Activated CD8-positive, alpha-beta memory T cell treated with anti-CD3 and anti-CD28 coated beads for 24 hours (primary cell): ENCODE measurements at regions not wholly inside any gene's neighbourhood (a gene's known extent, or its start where the extent isn't known, plus 50 kb on each side); places are given as distances from the start of the nearest gene placed in this dataset.

Source experiments
- DNase-seq: peaks from one replicate; pipeline ENCODE4 v3.0.0-alpha.2; 2020

- DNase-seq = no peak
These were observed 156.8 kb upstream of the LYZL1 start for GRCh38 chr10:29131952-29132547.

DNA sequence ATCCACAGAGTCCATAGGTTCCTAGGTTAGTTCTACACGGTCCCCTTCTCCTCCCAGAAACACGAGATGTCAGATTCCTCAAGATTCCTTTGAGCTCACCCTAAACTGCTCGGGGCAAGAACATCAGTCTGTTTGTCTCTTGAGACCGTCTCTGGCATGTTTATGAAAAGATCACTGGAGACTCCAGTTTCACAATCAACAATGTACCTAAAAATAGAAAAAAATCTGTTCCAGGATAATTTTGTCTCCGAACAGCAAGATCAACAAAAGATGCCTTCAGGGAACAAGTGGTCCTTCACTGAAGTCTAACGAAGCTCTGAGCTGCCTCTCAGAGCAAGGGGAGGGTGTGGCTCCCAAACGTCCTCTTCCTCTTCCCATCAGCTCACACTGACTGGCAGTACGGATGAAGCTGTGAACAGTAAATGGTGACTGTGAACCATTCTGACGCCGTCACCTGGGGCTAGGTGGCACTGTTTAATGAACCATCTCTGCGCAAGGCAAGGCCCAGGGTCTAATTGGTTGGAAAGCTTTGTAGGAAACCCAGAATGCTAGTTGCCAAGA lies 156.2 kb upstream of the LYZL1 start:
- DNase-seq = no peak

- no peak for DNase-seq
These were observed 153.5 kb upstream of the LYZL1 start for GRCh38 chr10:29135337-29135736.

DNA sequence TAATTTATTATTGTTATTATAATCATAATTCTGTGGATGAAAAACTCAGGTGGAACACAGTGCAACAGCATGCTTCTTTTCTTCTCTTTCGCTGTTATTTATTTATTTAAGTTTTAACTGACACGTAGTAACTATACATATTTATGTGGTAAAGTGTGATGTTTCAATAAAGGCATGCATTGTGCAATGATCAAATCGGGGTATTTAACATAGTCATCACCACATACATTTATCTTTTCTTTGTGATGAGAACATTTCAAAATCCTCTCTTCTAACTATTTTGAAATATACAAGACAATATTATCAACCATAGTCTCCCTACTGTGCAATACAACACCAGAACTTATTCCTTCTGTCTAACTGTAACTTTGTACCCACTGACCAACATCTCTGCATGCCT lies 152.5 kb upstream of the LYZL1 start:
- DNase-seq = no peak

DNA sequence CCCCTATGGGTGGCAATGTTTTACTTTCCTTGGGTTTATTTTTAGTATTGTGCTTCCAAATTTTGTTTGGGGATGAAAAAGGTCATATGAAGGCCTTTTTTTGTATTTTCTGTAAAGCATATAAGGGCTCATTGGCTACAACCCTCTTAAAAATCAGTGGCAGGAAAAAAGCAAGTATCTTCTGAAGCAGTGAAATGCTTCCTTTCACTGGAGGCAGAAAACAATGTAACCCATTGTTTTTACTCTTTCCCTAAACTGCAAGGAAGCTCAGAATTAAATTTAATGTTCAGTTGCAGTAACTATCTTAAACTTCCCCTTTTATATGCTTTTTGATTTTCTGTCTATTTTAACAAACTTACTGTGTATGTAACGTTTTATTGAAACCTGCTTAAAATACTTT lies 148.7 kb upstream of the LYZL1 start:
- no peak for DNase-seq

GRCh38 chr10:29140991-29141390 lies 147.9 kb upstream of the LYZL1 start:
- DNase-seq = no peak

DNA sequence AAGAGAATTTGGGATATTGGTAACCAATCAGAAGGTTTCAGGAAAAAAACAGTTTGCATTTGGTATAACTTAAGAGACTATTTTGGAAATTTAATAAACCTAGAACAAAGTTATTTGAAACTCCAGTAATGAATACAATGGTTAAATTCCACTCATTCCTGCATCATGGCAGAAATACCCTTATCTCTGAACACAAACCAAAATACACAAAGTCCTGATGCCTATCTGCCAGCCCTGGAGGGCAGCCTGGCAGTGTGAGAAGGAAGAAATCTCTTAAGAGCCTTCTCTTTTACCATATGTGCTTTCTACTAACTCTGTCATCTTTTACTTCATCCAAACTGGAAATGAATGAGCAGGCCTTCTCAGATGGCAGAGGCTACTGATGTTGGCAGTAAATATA lies 147.1 kb upstream of the LYZL1 start:
- DNase-seq = no peak

- DNase-seq = no peak
These were observed 146.2 kb upstream of the LYZL1 start for GRCh38 chr10:29142516-29143314.

DNA sequence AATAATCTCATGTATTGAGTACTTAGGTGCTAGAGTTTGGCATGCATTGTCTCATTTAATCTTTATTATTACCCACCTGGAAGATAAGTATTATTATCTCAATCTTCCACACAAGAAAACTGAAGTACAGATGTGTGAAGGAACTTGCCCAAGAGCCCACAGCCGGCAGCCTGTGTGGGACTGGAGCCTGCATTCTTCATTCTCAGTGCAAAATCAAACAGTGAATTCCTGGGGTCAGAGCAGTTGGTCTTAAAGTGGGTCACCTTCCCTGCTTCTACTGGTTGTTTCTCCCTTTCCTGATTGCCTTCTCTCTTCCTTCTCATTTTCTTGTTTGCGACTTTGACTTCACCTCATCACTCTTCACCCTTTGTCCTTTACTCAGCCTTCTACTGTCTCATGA lies 144.7 kb upstream of the LYZL1 start:
- DNase-seq = no peak

DNA sequence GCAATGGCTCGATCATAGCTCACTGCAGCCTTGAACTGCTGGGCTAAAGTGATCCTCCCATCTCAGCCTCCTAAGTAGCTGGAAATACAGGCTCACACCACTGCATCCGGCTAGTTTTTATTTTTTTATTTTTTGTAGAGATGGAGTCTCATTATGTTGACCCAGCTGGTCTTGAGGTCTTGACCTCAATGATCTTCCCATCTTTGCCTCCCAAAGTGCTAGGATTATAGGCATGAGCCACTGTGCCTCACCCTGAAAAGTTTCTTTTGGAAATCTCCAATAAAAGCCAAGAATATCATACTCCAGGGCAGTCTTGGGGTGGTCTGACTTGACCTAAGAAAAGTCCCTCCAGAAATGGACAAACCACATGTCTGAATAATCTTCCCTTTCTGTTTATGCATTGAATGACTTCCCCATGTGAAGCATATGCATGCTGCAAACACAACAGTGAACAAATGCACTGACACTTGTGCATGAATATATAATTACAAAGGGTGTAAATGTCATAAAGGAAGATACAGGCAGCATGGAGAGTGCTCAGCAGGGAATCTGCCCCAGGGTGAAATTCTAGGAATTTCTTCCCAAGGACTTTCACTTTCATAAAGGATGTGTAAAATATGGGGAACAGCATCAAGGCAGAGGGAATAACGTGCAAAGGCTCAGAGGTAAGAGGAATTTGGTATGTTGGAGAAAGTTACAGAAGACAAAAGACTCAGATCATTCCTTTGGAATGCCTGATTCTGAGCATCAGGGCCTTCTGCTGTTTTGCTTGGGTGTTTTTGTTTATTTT lies 142.4 kb upstream of the LYZL1 start:
- DNase-seq = no peak

DNA sequence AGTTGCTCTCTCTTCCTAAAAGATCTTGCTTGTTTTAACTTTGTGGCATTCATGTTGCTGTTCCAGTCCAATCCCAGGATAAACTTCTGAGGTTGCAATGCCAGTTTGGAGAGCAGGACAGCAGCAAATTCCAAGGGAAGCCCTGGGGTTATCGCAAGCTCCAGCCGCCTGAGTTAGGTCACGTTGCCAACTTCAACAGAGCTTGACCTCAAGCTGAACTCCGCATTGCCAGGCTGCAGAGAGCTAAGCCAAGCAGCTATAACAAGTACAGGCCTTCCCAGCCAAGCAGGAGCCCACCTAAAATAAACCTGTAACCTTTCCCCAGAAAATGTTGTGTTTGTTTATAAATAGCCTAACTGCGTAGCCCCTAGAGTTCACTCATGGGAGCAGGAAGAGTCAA lies 138.9 kb upstream of the LYZL1 start:
- no peak for DNase-seq

DNA sequence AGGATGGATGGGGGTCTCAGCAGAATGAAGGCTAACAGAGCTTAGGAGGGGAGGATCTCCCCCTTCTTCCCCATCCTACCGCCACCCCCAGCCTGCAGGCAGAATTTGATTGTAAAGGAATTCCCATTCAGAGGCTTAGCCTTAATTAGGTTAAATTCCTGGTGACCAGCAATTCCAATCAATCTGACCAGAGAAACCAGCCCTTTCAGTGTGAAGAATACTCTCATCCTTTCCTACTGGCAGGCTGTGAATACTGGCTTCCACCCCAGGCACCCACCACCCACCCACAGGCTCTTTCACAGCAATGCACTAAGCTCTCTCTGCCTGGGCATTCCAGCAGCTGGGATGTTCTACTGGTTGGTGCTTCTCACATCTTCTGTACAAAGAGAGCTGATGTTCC lies 137.9 kb upstream of the LYZL1 start:
- DNase-seq = no peak

GRCh38 chr10:29157321-29157720 lies 131.5 kb upstream of the LYZL1 start:
- no peak for DNase-seq

GRCh38 chr10:29158066-29158465 lies 130.8 kb upstream of the LYZL1 start:
- DNase-seq = no peak

GRCh38 chr10:29160150-29160617 lies 128.7 kb upstream of the LYZL1 start:
- no peak for DNase-seq

- DNase-seq = no peak
These were observed 125.1 kb upstream of the LYZL1 start for GRCh38 chr10:29163746-29164145.

- no peak for DNase-seq
These were observed 122.2 kb upstream of the LYZL1 start for GRCh38 chr10:29166713-29167112.

GRCh38 chr10:29169021-29169420 lies 119.8 kb upstream of the LYZL1 start:
- DNase-seq = no peak

- DNase-seq = no peak
These were observed 117.2 kb upstream of the LYZL1 start for GRCh38 chr10:29171717-29172116.

DNA sequence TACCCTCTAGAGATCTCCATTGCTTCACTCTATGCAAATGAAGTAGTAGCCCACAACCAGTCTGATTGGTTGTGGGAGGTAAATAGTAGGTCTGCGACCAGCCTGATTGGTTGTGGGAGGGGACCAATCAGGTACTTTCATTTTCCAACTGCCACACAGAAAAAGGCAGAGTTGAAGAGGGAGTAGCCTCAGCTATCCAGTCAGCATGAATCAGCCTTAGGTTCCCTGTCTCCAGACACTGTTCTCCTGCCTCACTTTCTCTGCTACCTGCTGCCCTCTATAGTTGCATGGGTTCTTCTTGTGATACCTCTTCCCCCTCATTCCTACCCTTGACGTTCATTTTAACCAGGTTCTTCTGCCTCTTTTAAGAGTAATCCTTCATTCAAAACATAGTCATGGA lies 114.5 kb upstream of the LYZL1 start:
- no peak for DNase-seq

DNA sequence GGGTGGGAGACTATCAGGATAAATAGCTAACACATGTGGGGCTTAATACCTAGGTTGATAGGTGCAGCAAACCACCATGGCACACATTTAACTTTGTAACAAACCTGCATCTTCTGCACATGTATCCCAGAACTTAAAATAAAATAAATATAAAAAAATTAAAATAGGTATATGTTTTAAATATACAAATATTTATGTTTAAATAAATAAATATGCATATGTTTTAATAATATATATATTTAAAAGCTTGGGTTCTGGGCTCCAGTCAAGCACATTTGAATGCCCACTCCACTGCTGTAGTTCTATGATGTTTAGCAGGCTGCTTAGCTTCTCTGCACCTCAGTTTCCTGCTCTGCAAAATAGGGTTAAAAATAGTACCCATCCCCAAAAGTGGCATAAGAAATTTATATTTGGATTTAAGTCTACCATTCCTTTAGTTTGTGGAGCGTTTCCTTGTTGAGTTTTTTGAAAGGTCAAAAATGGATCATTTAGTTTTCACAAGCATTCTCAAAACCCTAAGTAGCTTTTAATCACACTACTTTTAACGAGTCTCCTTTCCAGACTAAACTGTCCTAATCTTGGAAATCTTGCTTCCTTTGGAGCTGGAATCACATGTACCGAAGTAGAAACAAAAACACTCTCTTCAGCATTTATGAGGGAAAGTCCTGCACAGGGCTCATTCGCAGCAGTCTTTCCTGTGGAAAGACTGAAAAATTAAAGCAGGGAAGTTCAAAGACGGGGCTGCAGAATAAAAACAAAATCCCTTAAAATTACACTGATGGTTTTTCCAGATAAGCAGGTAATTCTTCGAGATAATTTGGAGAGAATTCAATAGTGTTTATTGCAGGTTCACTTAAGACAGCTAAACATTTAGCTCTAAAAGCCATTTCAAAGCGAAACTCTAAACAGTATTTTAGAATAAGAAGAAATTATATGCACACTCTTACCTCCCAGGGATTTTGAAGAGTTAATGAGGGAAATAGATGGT lies 111.7 kb upstream of the LYZL1 start:
- no peak for DNase-seq

DNA sequence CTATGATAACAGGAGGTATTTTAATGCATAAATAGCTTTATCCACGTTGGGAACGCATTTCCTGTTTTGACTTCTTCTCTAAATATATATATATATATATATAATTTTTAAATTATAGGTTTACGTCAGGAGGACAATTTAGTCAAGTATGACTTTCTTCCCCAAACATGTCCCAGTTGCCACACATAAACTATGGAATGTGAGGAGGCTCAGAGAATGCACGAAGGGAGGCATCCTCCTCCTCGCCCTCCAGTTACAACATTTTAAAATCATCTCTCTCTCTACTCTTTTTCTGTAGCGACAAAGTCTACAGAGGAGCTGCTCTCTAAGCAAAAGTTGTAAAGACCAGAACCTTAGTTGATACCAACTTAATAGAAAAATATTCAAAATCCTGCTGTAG lies 106.9 kb upstream of the LYZL1 start:
- no peak for DNase-seq
